Karpas-422 (cell line): ENCODE measurements at regions not wholly inside any gene's neighbourhood (a gene's known extent, or its start where the extent isn't known, plus 50 kb on each side); places are given as distances from the start of the nearest gene placed in this dataset.

Source experiments
- DNase-seq: peaks from one replicate; pipeline ENCODE4 v3.0.0-alpha.2; 2015
- H2AFZ ChIP-seq: fragments of 200-600 bp; sonication (generic); 2 replicates; pipeline ENCODE4 v1.6.1; 2014; ENCODE audit warnings: antibody characterized with exemption, low read length, mixed read lengths
- H3K27ac ChIP-seq: fragments of 200-600 bp; sonication (generic); 2 replicates; pipeline ENCODE4 v1.5.1; 2014; ENCODE audit warnings: mild to moderate bottlenecking, low read length, moderate library complexity
- H3K27me3 ChIP-seq: fragments of 200-600 bp; sonication (generic); 2 replicates; pipeline ENCODE4 v1.6.1; 2014; ENCODE audit warnings: low read length, mixed read lengths
- H3K36me3 ChIP-seq: fragments of 200-600 bp; sonication (generic); 2 replicates; pipeline ENCODE4 v1.6.1; 2014; ENCODE audit warnings: low read length, mixed read lengths; ENCODE audit not compliant: insufficient read depth
- H3K4me1 ChIP-seq: fragments of 200-600 bp; sonication (generic); 2 replicates; pipeline ENCODE4 v1.6.1; 2014; ENCODE audit warnings: mild to moderate bottlenecking, low read length, mixed read lengths
- H3K4me2 ChIP-seq: fragments of 200-600 bp; sonication (generic); 2 replicates; pipeline ENCODE4 v1.6.1; 2014; ENCODE audit warnings: low read length, low read depth, mild to moderate bottlenecking; ENCODE audit not compliant: poor library complexity, severe bottlenecking
- H3K4me3 ChIP-seq: fragments of 200-600 bp; sonication (generic); 2 replicates; pipeline ENCODE4 v1.5.1; 2014; ENCODE audit warnings: mild to moderate bottlenecking, antibody characterized with exemption, low read length, mixed read lengths
- H3K79me2 ChIP-seq: fragments of 200-600 bp; sonication (generic); 2 replicates; pipeline ENCODE4 v1.6.1; 2014; ENCODE audit warnings: mild to moderate bottlenecking, low read length, mixed read lengths
- H3K9ac ChIP-seq: fragments of 200-600 bp; sonication (generic); 2 replicates; pipeline ENCODE4 v1.6.0; 2014; ENCODE audit warnings: low read length
- H3K9me2 ChIP-seq: fragments of 200-600 bp; sonication (generic), shearing (Covaris generic); replicated peaks from 2 replicates; pipeline ENCODE4 v1.6.0; 2014; ENCODE audit warnings: mild to moderate bottlenecking, low read length, moderate library complexity; ENCODE audit not compliant: insufficient read depth
- H3K9me3 ChIP-seq: fragments of 300-700, 200-600 bp; sonication (generic); 2 replicates; pipeline ENCODE4 v1.6.1; 2014; ENCODE audit warnings: low read length, mixed read lengths
- H4K20me1 ChIP-seq: fragments of 200-600 bp; sonication (generic); 2 replicates; pipeline ENCODE4 v1.6.1; 2014; ENCODE audit warnings: mild to moderate bottlenecking, antibody characterized with exemption, low read length, low read depth; ENCODE audit not compliant: insufficient read depth

GRCh38 chr3:192031941-192032340 is 571.0 kb downstream of the PYDC2 start:
- no peaks in the 10 kb centered on the region for H3K9me3 ChIP-seq
- no peaks in the 10 kb centered on the region for H3K4me1 ChIP-seq
- H3K9ac ChIP-seq: no peak overlapping the region
- no peaks in the 10 kb centered on the region for H3K36me3 ChIP-seq
- no peak overlapping the region for H3K4me3 ChIP-seq
- H3K27me3 ChIP-seq: no peaks in the 10 kb centered on the region
- no peak overlapping the region for H2AFZ ChIP-seq
- no peak for DNase-seq
- no peak overlapping the region for H3K4me2 ChIP-seq
- H3K9me2 ChIP-seq: no peaks in the 10 kb centered on the region
- no peaks in the 10 kb centered on the region for H4K20me1 ChIP-seq
- no peaks in the 10 kb centered on the region for H3K79me2 ChIP-seq
- H3K27ac ChIP-seq: no peak overlapping the region

DNA sequence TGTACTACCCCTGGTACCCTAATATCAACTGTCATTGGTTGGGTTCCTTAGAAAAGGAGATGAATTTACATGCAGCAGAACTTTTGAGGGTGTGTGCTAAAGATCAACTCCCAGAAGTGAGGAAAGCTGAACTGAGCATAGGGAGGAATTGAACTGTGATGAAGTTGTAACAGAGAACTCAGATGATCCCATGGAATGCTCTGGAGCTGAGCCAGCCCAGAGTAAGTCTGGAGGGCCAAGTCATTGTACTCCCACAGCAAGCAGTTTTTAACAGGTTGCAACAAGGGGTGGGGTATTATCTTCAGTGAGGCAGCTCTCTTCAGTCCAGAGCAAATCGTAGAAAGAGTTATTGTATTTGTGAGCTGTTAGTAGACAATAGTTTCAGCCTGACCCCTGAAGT is 572.3 kb downstream of the PYDC2 start:
- Histone ChIP-seq H3K9me2 (no peaks in the 10 kb centered on the region), H3K27ac (no peak overlapping the region), H3K4me3 (no peak overlapping the region), H2AFZ (no peak overlapping the region), H3K9me3 (no peaks in the 10 kb centered on the region), H3K4me2 (no peak overlapping the region), H3K4me1 (no peaks in the 10 kb centered on the region; the same call in 1 of the 2 replicates), H3K27me3 (no peaks in the 10 kb centered on the region), H3K79me2 (no peaks in the 10 kb centered on the region), H4K20me1 (no peaks in the 10 kb centered on the region), H3K9ac (no peak overlapping the region), H3K36me3 (no peaks in the 10 kb centered on the region)
- no peak for DNase-seq

GRCh38 chr3:192038726-192039125 is 577.8 kb downstream of the PYDC2 start:
- Histone ChIP-seq H3K79me2 (no peaks in the 10 kb centered on the region), H3K9me2 (no peaks in the 10 kb centered on the region), H3K4me1 (peaks cover 44% of the 10 kb centered on the region), H3K27ac (no peak overlapping the region), H3K4me2 (no peak overlapping the region), H2AFZ (no peak overlapping the region), H4K20me1 (no peaks in the 10 kb centered on the region), H3K4me3 (no peak overlapping the region), H3K9me3 (no peaks in the 10 kb centered on the region), H3K9ac (no peak overlapping the region), H3K27me3 (no peaks in the 10 kb centered on the region), H3K36me3 (no peaks in the 10 kb centered on the region)
- DNase-seq: no peak

GRCh38 chr3:192039593-192039992 is 578.6 kb downstream of the PYDC2 start:
- Histone ChIP-seq H3K4me1 (peaks cover 44% of the 10 kb centered on the region), H3K9ac (no peak overlapping the region), H3K27me3 (no peaks in the 10 kb centered on the region; the same call in 1 of the 2 replicates)

DNA sequence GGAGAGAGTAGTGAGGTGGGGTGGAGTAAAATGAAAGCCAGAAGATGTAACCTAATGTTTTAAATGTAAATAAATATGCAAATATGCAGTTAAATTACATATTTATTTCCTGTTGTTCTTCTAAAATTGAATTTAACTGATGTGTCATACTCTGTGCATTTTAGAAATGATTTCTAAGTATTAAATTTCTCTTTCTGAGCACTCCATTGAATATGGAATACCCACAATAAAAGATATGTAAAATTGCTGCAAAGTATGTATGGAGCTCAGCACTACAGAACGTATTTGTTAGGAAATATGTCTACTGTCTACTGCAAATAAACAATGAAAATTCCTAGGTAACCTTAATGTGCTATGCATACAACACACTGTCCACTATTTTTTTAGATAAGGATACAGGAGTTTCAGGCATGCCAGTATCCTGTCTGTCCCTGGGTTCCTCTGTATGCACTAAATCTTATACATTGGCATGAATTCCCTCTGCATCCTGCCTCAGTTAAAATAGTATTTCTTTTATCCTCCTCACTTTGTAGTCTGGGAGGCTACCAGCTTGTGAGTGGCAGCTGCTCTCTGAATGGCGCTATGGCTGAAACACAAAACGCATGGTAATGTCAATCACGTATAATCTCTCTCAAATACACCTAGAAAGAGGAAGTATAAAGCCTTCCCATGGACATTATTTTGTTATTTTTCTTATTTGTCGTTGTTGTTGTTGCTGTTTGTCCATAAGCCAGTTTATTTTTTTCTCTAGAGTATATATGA is 579.5 kb downstream of the PYDC2 start:
- peaks cover 44% of the 10 kb centered on the region for H3K4me1 ChIP-seq
- no peaks in the 10 kb centered on the region; the same call in 1 of the 2 replicates for H3K27me3 ChIP-seq

More at GRCh38 chr3:192039593-192039992, 578.6 kb downstream of the PYDC2 start:
- no peak overlapping the region for H3K4me2 ChIP-seq
- no peaks in the 10 kb centered on the region; the same call in 1 of the 2 replicates for H3K36me3 ChIP-seq
- no peaks in the 10 kb centered on the region for H3K79me2 ChIP-seq
- H2AFZ ChIP-seq: no peak overlapping the region
- DNase-seq: no peak
- no peaks in the 10 kb centered on the region for H4K20me1 ChIP-seq
- no peaks in the 10 kb centered on the region for H3K9me2 ChIP-seq
- H3K4me3 ChIP-seq: no peak overlapping the region
- no peaks in the 10 kb centered on the region for H3K9me3 ChIP-seq
- no peak overlapping the region for H3K27ac ChIP-seq

GRCh38 chr3:192042116-192042515 is 581.2 kb downstream of the PYDC2 start:
- peak overlapping the region; percentile 74 for H3K27ac ChIP-seq
- DNase-seq: peak; percentile 97
- no peaks in the 10 kb centered on the region for H3K9me2 ChIP-seq
- H3K9me3 ChIP-seq: no peaks in the 10 kb centered on the region
- H3K79me2 ChIP-seq: no peaks in the 10 kb centered on the region
- H3K27me3 ChIP-seq: no peaks in the 10 kb centered on the region; the same call in 1 of the 2 replicates
- peak overlapping the region; percentile 64 for H3K4me2 ChIP-seq
- H4K20me1 ChIP-seq: no peaks in the 10 kb centered on the region
- peaks cover 44% of the 10 kb centered on the region for H3K4me1 ChIP-seq
- peak overlapping the region; percentile 42 for H3K4me3 ChIP-seq
- no peak overlapping the region for H2AFZ ChIP-seq
- H3K9ac ChIP-seq: no peak overlapping the region
- H3K36me3 ChIP-seq: no peaks in the 10 kb centered on the region; the same call in 1 of the 2 replicates

More for the DNA sequence above, 579.5 kb downstream of the PYDC2 start:
- Histone ChIP-seq H3K4me3 (no peak overlapping the region), H3K36me3 (no peaks in the 10 kb centered on the region; the same call in 1 of the 2 replicates), H2AFZ (no peak overlapping the region), H3K9me3 (no peaks in the 10 kb centered on the region), H3K9ac (no peak overlapping the region), H4K20me1 (no peaks in the 10 kb centered on the region), H3K9me2 (no peaks in the 10 kb centered on the region), H3K27ac (no peak overlapping the region), H3K4me2 (no peak overlapping the region), H3K79me2 (no peaks in the 10 kb centered on the region)
- DNase-seq: no peak

GRCh38 chr3:192054881-192055280 is 593.9 kb downstream of the PYDC2 start:
- H3K79me2 ChIP-seq: no peaks in the 10 kb centered on the region
- no peak for DNase-seq
- no peak overlapping the region for H3K27ac ChIP-seq
- no peaks in the 10 kb centered on the region for H3K4me1 ChIP-seq
- H3K4me2 ChIP-seq: no peak overlapping the region
- H2AFZ ChIP-seq: no peak overlapping the region
- no peaks in the 10 kb centered on the region for H3K27me3 ChIP-seq
- H3K9me3 ChIP-seq: no peaks in the 10 kb centered on the region
- no peak overlapping the region for H3K9ac ChIP-seq
- H3K4me3 ChIP-seq: no peak overlapping the region
- no peaks in the 10 kb centered on the region for H3K9me2 ChIP-seq
- H4K20me1 ChIP-seq: no peaks in the 10 kb centered on the region
- no peaks in the 10 kb centered on the region for H3K36me3 ChIP-seq

DNA sequence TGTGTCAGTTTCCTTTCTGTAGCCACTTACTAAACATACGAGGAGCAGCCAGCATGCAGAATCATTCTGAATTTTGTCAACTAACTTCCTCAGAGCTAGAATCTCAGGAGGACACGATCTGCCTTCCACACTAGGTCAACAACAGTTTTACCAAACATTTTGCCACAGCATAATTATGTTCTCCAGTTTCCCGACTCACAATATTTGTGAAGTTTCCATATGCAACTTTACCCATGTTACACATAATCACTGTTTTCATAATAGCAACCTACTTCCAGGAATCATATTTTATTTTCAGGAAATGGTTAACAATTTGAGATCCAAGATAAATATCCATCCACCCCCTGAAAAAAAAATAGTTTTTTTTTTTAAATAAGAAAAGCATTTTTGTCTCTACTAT is 595.0 kb downstream of the PYDC2 start:
- H3K9ac ChIP-seq: no peak overlapping the region
- no peak overlapping the region for H3K4me2 ChIP-seq
- no peaks in the 10 kb centered on the region; the same call in 1 of the 2 replicates for H3K36me3 ChIP-seq
- no peak overlapping the region for H3K4me3 ChIP-seq
- 0 out of 2 replicates have a peak overlapping the region, but pooled peaks have one; percentile 20 for H2AFZ ChIP-seq
- no peaks in the 10 kb centered on the region for H4K20me1 ChIP-seq
- H3K9me3 ChIP-seq: no peaks in the 10 kb centered on the region
- no peak overlapping the region for H3K27ac ChIP-seq
- no peaks in the 10 kb centered on the region for H3K79me2 ChIP-seq
- H3K4me1 ChIP-seq: peaks cover 9% of the 10 kb centered on the region
- H3K27me3 ChIP-seq: no peaks in the 10 kb centered on the region
- no peak for DNase-seq
- no peaks in the 10 kb centered on the region for H3K9me2 ChIP-seq
